ENCODE measurements at regions not wholly inside any gene's neighbourhood (a gene's known extent, or its start where the extent isn't known, plus 50 kb on each side); places are given as distances from the start of the nearest gene placed in this dataset.

GRCh38 chr12:115088328-115088994 is 404.5 kb upstream of the TBX3 start:
- DNase-seq (ENCODE audit: low read depth in 2 of 2) = no peak

GRCh38 chr12:115085594-115085993 is 401.6 kb upstream of the TBX3 start:
- no peak for DNase-seq (ENCODE audit: low read depth in 2 of 2)

- no peak for DNase-seq (ENCODE audit: low read depth in 2 of 2)
Observed at GRCh38 chr12:115079760-115080159, 395.8 kb upstream of the TBX3 start.

- no peak for DNase-seq (ENCODE audit: low read depth in 2 of 2)
Observed at GRCh38 chr12:115078990-115079389, 395.0 kb upstream of the TBX3 start.

- DNase-seq (ENCODE audit: low read depth in 2 of 2) = no peak
Observed at GRCh38 chr12:115078334-115078733, 394.4 kb upstream of the TBX3 start.

GRCh38 chr12:115075552-115076170 is 391.7 kb upstream of the TBX3 start:
- no peak for DNase-seq (ENCODE audit: low read depth in 2 of 2)

- DNase-seq (ENCODE audit: low read depth in 2 of 2) = peak; percentile 28 to 36
Observed at GRCh38 chr12:115074617-115075016, 390.6 kb upstream of the TBX3 start.

GRCh38 chr12:115072712-115073111 is 388.7 kb upstream of the TBX3 start:
- no peak for DNase-seq (ENCODE audit: low read depth in 2 of 2)

GRCh38 chr12:115070313-115070712 is 386.3 kb upstream of the TBX3 start:
- DNase-seq (ENCODE audit: low read depth in 2 of 2) = no peak

GRCh38 chr12:115064296-115064695 is 380.3 kb upstream of the TBX3 start:
- DNase-seq (ENCODE audit: low read depth in 2 of 2) = no peak

GRCh38 chr12:115062741-115063140 is 378.8 kb upstream of the TBX3 start:
- DNase-seq (ENCODE audit: low read depth in 2 of 2) = no peak

- no peak for DNase-seq (ENCODE audit: low read depth in 2 of 2)
Observed at GRCh38 chr12:115060477-115061168, 376.6 kb upstream of the TBX3 start.

GRCh38 chr12:115057445-115057844 is 373.5 kb upstream of the TBX3 start:
- no peak for DNase-seq (ENCODE audit: low read depth in 2 of 2)

GRCh38 chr12:115051378-115051777 is 367.4 kb upstream of the TBX3 start:
- DNase-seq (ENCODE audit: low read depth in 2 of 2) = no peak

GRCh38 chr12:115049614-115050013 is 365.6 kb upstream of the TBX3 start:
- no peak for DNase-seq (ENCODE audit: low read depth in 2 of 2)

- DNase-seq (ENCODE audit: low read depth in 2 of 2) = no peak
Observed at GRCh38 chr12:115046805-115047204, 362.8 kb upstream of the TBX3 start.

- DNase-seq (ENCODE audit: low read depth in 2 of 2) = no peak
Observed at GRCh38 chr12:115044073-115044472, 360.1 kb upstream of the TBX3 start.

GRCh38 chr12:115043079-115043478 is 359.1 kb upstream of the TBX3 start:
- DNase-seq (ENCODE audit: low read depth in 2 of 2) = no peak

GRCh38 chr12:115042341-115042740 is 358.4 kb upstream of the TBX3 start:
- no peak for DNase-seq (ENCODE audit: low read depth in 2 of 2)

- DNase-seq (ENCODE audit: low read depth in 2 of 2) = no peak
Observed at GRCh38 chr12:115037830-115038229, 353.9 kb upstream of the TBX3 start.

- DNase-seq (ENCODE audit: low read depth in 2 of 2) = no peak
Observed at GRCh38 chr12:115035535-115036107, 351.6 kb upstream of the TBX3 start.

- DNase-seq (ENCODE audit: low read depth in 2 of 2) = no peak
Observed at GRCh38 chr12:115032521-115032920, 348.5 kb upstream of the TBX3 start.

- DNase-seq (ENCODE audit: low read depth in 2 of 2) = no peak
Observed at GRCh38 chr12:115030017-115030416, 346.0 kb upstream of the TBX3 start.
